IMR-90 (cell line): ENCODE measurements at regions not wholly inside any gene's neighbourhood (a gene's known extent, or its start where the extent isn't known, plus 50 kb on each side); places are given as distances from the start of the nearest gene placed in this dataset.

Experiments used
- ATAC-seq: fragments of 200-7000 bp; cut with Tn5 transposase; 2 replicates; pipeline ENCODE4 v1.9.1; 2020; ENCODE audit warnings: low read depth, mild to moderate bottlenecking, moderate library complexity
- BruUV-seq: library from RNA; stranded (reverse); fragments of 400-500 nt; replicated peaks from 2 replicates; lab custom pipeline; 2021; lab: Mats Ljungman, UMichigan
- CTCF ChIA-PET: fragments of 300-600 bp; formaldehyde crosslinking; extraction: SDS; loops from one replicate; lab custom pipeline; 2021; ENCODE audit warnings: antibody characterized with exemption; lab: Yijun Ruan, JAX
- POLR2A ChIA-PET: fragments of 300-600 bp; sonication (Branson Sonifier 250); formaldehyde crosslinking; loops from one replicate; lab custom pipeline; 2022; ENCODE audit warnings: antibody characterized with exemption; ENCODE audit not compliant: unreplicated experiment; lab: Charles Lee
- DNase-seq: peaks from one replicate; pipeline ENCODE4 v3.0.0; 2013
- H2AFZ ChIP-seq: replicated peaks from 2 replicates; pipeline ENCODE3; 2013; ENCODE audit warnings: low read length, mild to moderate bottlenecking; ENCODE audit not compliant: poor library complexity
- H2AK5ac ChIP-seq: 2 replicates; pipeline ENCODE4 v1.6.1; 2013; ENCODE audit warnings: low read depth, low read length, inconsistent platforms
- H2AK9ac ChIP-seq: replicated peaks from 2 replicates; pipeline ENCODE3; 2013; ENCODE audit warnings: mild to moderate bottlenecking, low read depth, low read length, moderate library complexity; ENCODE audit not compliant: poor library complexity
- H2BK120ac ChIP-seq: 2 replicates; pipeline ENCODE4 v1.6.1; 2013; ENCODE audit warnings: low read depth, low read length, inconsistent platforms
- H2BK15ac ChIP-seq: 3 replicates; pipeline ENCODE4 v1.6.1; 2013; ENCODE audit warnings: low read depth, low read length, inconsistent platforms
- H2BK20ac ChIP-seq: 2 replicates; pipeline ENCODE4 v1.6.1; 2013; ENCODE audit warnings: low read depth, mild to moderate bottlenecking, inconsistent platforms, low read length, moderate library complexity
- H2BK5ac ChIP-seq: 2 replicates; pipeline ENCODE4 v1.6.1; 2013; ENCODE audit warnings: mild to moderate bottlenecking, low read depth, low read length, inconsistent platforms; ENCODE audit not compliant: poor library complexity, severe bottlenecking
- H3K14ac ChIP-seq: replicated peaks from 2 replicates; pipeline ENCODE4 v1.6.1; 2013; ENCODE audit warnings: low read depth, low read length, inconsistent platforms
- H3K18ac ChIP-seq: 2 replicates; pipeline ENCODE4 v1.6.1; 2013; ENCODE audit warnings: low read depth, low read length, control low read depth
- H3K23ac ChIP-seq: 2 replicates; pipeline ENCODE4 v1.6.1; 2013; ENCODE audit warnings: low read depth, low read length, inconsistent platforms
- H3K27ac ChIP-seq: 2 replicates; pipeline ENCODE4 v1.5.1; 2013; ENCODE audit warnings: mild to moderate bottlenecking, control low read depth, low read length; ENCODE audit not compliant: insufficient read depth
- H3K27me3 ChIP-seq: 2 replicates; pipeline ENCODE4 v1.6.1; 2013; ENCODE audit warnings: low read length; ENCODE audit not compliant: control insufficient read depth, insufficient read depth
- H3K36me3 ChIP-seq: 2 replicates; pipeline ENCODE4 v1.6.1; 2013; ENCODE audit warnings: low read length, mixed read lengths; ENCODE audit not compliant: control insufficient read depth, insufficient read depth
- H3K4ac ChIP-seq: 2 replicates; pipeline ENCODE4 v1.6.1; 2013; ENCODE audit warnings: low read depth, low read length, inconsistent platforms
- H3K4me1 ChIP-seq: 2 replicates; pipeline ENCODE4 v1.6.1; 2013; ENCODE audit warnings: low read length, mixed read lengths; ENCODE audit not compliant: control insufficient read depth, insufficient read depth
- H3K4me2 ChIP-seq: 2 replicates; pipeline ENCODE4 v1.6.1; 2013; ENCODE audit warnings: low read depth, mild to moderate bottlenecking, control low read depth, low read length, moderate library complexity
- H3K4me3 ChIP-seq: 2 replicates; pipeline ENCODE4 v1.5.1; 2013; ENCODE audit warnings: low read depth, mild to moderate bottlenecking, control low read depth, low read length, moderate library complexity; ENCODE audit not compliant: insufficient read depth
- H3K56ac ChIP-seq: 2 replicates; pipeline ENCODE4 v1.6.1; 2013; ENCODE audit warnings: low read length, inconsistent platforms; ENCODE audit not compliant: insufficient read depth; ENCODE audit errors: extremely low read depth
- H3K79me1 ChIP-seq, 2 experiments: 2 replicates each; pipeline ENCODE4 v1.6.1; 2013; ENCODE audit warnings: low read length in 2 of 2, inconsistent platforms in 1 of 2, low read depth in 1 of 2
- H3K9ac ChIP-seq: 2 replicates; pipeline ENCODE4 v1.6.1; 2013; ENCODE audit warnings: low read depth, low read length, control low read depth
- H3K9me1 ChIP-seq: 2 replicates; pipeline ENCODE4 v1.6.1; 2013; ENCODE audit warnings: low read length, inconsistent platforms; ENCODE audit not compliant: insufficient read depth
- H3K9me3 ChIP-seq: 2 replicates; pipeline ENCODE4 v1.6.1; 2013; ENCODE audit warnings: low read length; ENCODE audit not compliant: control insufficient read depth, insufficient read depth
- H4K20me1 ChIP-seq: 2 replicates; pipeline ENCODE4 v1.6.1; 2013; ENCODE audit warnings: low read length, inconsistent platforms; ENCODE audit not compliant: insufficient read depth
- H4K5ac ChIP-seq: 2 replicates; pipeline ENCODE4 v1.6.1; 2013; ENCODE audit warnings: mild to moderate bottlenecking, low read depth, low read length, control low read depth
- H4K8ac ChIP-seq, 2 experiments: 2 replicates each; pipeline ENCODE4 v1.6.1; 2013; ENCODE audit warnings: low read depth in 2 of 2, low read length in 2 of 2, control low read depth in 1 of 2, inconsistent platforms in 1 of 2
- H4K91ac ChIP-seq: 2 replicates; pipeline ENCODE4 v1.6.1; 2013; ENCODE audit warnings: low read depth, low read length, inconsistent platforms; ENCODE audit not compliant: insufficient read depth
- BHLHE40 ChIP-seq: fragments of 150-350 bp; IDR thresholded peaks from 2 replicates; pipeline ENCODE4 v1.6.1; 2016; ENCODE audit warnings: mild to moderate bottlenecking, low read depth, low read length
- RAD21 ChIP-seq: IDR thresholded peaks from 2 replicates; pipeline ENCODE4 v1.6.1; 2012; ENCODE audit warnings: low read length, improper control_type of control experiment
- WGBS, 2 experiments: methylation state at CpG; one replicate each; pipeline versions ENCODE4 v1.1.5 to v1.1.7; 2013; ENCODE audit warnings: missing lambda C conversion rate in 2 of 2; ENCODE audit not compliant: insufficient read length in 1 of 2; ENCODE audit errors: extremely low coverage in 2 of 2; 5-methylcytosine and 5-hydroxymethylcytosine counted together
- dilution Hi-C: fragments of 300-500 bp; cut with HindIII; formaldehyde crosslinking; loops from one replicate; pipeline ENCODE4 v1.14.3; 2018; ENCODE audit warnings: low sequenced_read_pairs; ENCODE audit not compliant: unreplicated experiment
- in situ Hi-C: fragments of 300-500 bp; cut with MboI; formaldehyde crosslinking; loops from 3 replicates; pipeline ENCODE4 v1.14.3; 2019; ENCODE audit warnings: low sequenced_read_pairs, inconsistent platforms, mixed read lengths
- intact Hi-C: fragments of 100-400 bp; cut with micrococcal nuclease; formaldehyde crosslinking; loops from 2 replicates; pipeline ENCODE4 v1.10.0; 2022

GRCh38 chr19:29294343-29294811 lies 81.4 kb upstream of the UQCRFS1 start:
- Histone ChIP-seq H2AK5ac (no peak overlapping the region), H3K18ac (no peak overlapping the region), H3K4me1 (no peaks in the 10 kb centered on the region), H3K9ac (no peak overlapping the region), H3K79me1 (no peaks in the 10 kb centered on the region), H3K56ac (no peak overlapping the region), H3K27me3 (no peaks in the 10 kb centered on the region), H3K9me1 (no peaks in the 10 kb centered on the region), H3K14ac (no peak overlapping the region), H2BK120ac (no peak overlapping the region), H3K4me3 (no peak overlapping the region), H2BK5ac (no peak overlapping the region), H2AK9ac (no peak overlapping the region), H3K4me2 (no peak overlapping the region), H4K5ac (no peak overlapping the region), H3K4ac (no peak overlapping the region), H4K8ac (no peak overlapping the region), H2BK20ac (no peak overlapping the region), H3K27ac (no peak overlapping the region), H3K36me3 (no peaks in the 10 kb centered on the region), H3K23ac (no peak overlapping the region), H4K91ac (no peak overlapping the region), H4K20me1 (no peaks in the 10 kb centered on the region), H3K9me3 (peaks cover 5% of the 10 kb centered on the region; the same call in 1 of the 2 replicates), H2BK15ac (no peak overlapping the region), H2AFZ (no peak overlapping the region)
- TF ChIP-seq RAD21: no peak
- TF ChIP-seq BHLHE40: peak; percentile 61
- ATAC-seq (no peak), DNase-seq (peak; percentile 21)
- intact Hi-C loops: no loop called here
- in situ Hi-C loops: no loop called here
- no CpG with 5 or more reads among the region's 3 CpGs for WGBS, 2 experiments
- no TSS peak for BruUV-seq
- dilution Hi-C loops: no loop called here
- CTCF ChIA-PET: no interaction called here
- POLR2A ChIA-PET: no interaction called here
